NCI-H1436 treated with DMSO at 0.1 percent for 48 hours (cell line): ENCODE measurements at regions not wholly inside any gene's neighbourhood (a gene's known extent, or its start where the extent isn't known, plus 50 kb on each side); places are given as distances from the start of the nearest gene placed in this dataset.

Experiments
- DNase-seq: peaks from one replicate; lab custom pipeline; 2025; lab: John Stamatoyannopoulos, UW

GRCh38 chr13:63948045-63948444 lies 2532.4 kb upstream of the PCDH20 start:
- no peak for DNase-seq

DNA sequence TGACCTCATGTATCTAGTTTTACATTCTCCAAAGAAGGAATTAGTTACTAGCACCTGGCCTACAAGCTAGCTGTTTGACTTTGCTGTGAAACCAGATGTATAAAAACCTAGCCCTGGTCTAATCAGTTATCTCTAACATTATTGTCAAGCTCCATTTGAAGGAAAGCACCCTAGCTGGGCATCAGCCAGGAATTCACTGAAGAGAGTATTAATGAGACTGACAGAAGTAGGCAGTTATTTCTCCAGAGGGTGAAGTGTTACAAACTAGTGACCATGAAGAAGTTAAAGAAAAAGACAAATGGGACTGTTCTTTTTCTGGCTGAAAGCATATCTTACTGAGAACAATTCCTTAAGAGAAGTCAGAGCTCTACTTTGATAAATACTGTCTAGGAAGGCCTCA lies 2529.3 kb upstream of the PCDH20 start:
- no peak for DNase-seq

- no peak for DNase-seq
Measured at GRCh38 chr13:63942372-63942771, 2526.7 kb upstream of the PCDH20 start.

GRCh38 chr13:63938851-63939250 lies 2523.2 kb upstream of the PCDH20 start:
- no peak for DNase-seq

GRCh38 chr13:63910511-63910910 lies 2494.9 kb upstream of the PCDH20 start:
- no peak for DNase-seq

DNA sequence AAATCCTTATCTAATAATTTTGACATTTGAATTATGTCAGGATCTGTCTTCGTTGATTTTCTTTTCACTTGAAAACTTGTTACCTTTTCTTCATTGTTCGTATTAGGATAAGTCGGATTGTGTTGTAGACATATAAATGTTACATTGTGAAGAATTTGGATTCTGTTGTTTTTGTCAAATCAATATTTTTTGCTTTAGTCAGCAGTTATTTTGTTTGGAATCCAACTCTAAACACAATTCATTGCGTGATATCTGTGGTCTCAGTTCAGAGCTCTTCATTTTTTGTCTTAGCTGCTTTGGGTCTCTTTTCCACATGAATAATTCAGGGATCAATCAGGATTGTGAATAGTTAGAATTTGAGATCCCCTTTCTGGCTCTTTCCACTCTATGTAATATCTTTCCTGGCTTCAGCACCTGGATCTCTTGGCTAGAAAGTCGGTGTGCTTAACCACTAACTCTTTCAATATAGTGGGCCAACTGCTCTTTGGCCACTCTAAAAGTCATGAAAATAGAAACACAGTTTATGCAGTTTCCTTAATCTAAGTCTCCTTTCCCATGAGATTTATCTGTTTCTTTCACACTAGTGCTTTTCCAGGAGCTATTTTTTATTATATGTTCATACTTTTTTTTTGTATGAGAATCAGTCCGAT lies 2494.2 kb upstream of the PCDH20 start:
- no peak for DNase-seq

GRCh38 chr13:63902141-63902540 lies 2486.5 kb upstream of the PCDH20 start:
- no peak for DNase-seq

- no peak for DNase-seq
Measured at GRCh38 chr13:63901630-63902029, 2486.0 kb upstream of the PCDH20 start.

- no peak for DNase-seq
Measured at GRCh38 chr13:63900406-63900805, 2484.8 kb upstream of the PCDH20 start.

DNA sequence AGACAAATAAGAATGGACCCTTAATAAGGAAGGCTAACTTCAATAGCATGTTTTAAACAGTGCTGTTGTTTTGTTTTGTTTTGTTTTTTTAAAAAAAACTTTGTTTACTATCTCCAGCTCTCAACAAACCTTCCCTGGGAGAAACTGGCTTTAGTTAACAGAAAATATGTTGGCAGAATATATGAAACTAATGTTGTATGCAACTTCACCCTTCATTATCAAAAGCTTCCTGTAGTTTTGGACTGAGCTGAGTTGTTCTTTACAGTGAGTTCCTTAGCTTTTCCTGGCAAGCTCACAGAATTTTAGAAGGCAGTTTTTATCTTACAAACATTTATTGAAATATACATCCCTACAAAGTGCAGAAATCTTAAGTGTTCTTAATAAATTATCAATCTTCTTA lies 2480.7 kb upstream of the PCDH20 start:
- no peak for DNase-seq

- DNase-seq: no peak
Measured at GRCh38 chr13:63882052-63882451, 2466.4 kb upstream of the PCDH20 start.

GRCh38 chr13:63880705-63881104 lies 2465.1 kb upstream of the PCDH20 start:
- DNase-seq: no peak

DNA sequence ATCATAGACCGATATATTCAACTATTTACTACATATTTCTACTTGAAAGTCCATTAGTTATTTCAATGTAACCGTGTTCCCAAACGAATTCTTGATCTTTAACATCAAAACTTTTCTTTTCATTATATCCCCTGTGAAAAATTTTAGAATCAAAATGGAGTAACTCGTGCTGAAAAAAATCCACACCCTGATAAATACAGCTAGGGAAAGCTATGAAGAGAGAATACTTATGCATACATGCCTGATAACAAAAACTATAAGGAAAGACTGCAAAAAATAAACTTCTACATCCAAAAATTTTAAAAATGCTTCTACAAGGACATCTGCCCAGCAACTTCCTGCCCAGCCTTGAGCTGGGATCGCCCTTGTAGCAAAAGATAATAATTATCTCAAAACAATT lies 2458.3 kb upstream of the PCDH20 start:
- no peak for DNase-seq

GRCh38 chr13:63864171-63864902 lies 2448.7 kb upstream of the PCDH20 start:
- DNase-seq: no peak

DNA sequence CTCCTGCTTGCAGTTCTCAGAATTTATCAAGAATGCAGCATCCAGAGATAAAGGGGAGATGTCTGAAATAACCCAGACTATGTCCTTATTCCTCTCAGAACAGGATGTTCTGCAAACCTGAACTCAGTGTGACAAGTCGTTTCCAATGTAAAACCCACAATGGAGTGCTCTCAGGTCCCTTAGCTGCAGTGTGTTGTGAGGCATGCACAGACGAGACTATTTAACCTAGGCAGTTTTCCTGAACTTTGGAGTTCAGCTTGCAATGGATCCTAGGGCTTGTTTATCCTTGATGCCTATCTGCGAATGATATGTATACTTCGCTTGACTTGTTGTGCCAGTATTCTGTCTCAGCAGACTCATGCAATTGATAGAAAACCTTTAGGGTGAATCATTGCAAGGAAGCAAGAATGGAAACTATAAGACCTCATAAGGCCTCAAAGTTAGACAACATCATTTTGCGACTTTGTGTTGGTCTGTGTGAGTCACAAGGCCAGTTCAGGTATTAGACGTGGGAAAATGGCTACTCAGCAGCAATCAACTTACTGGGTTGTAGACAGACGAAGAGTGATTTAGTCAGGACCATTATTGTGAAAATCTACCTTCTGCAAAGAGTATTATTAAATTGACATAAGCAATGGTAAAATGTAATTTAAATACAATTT lies 2439.9 kb upstream of the PCDH20 start:
- DNase-seq: no peak

GRCh38 chr13:63853816-63854215 lies 2438.2 kb upstream of the PCDH20 start:
- DNase-seq: no peak

GRCh38 chr13:63851526-63851925 lies 2435.9 kb upstream of the PCDH20 start:
- no peak for DNase-seq

- DNase-seq: no peak
Measured at GRCh38 chr13:63843766-63844699, 2428.4 kb upstream of the PCDH20 start.

- DNase-seq: no peak
Measured at GRCh38 chr13:63842102-63842501, 2426.5 kb upstream of the PCDH20 start.

- DNase-seq: no peak
Measured at GRCh38 chr13:63840551-63841421, 2425.1 kb upstream of the PCDH20 start.
